T-cell (primary cell): ENCODE measurements at regions not wholly inside any gene's neighbourhood (a gene's known extent, or its start where the extent isn't known, plus 50 kb on each side); places are given as distances from the start of the nearest gene placed in this dataset.

ENCODE experiments used
- ATAC-seq, 4 experiments: fragments of 200-7000 bp in 3 of 4; fragments of 150-1000 bp in 1 of 4; cut with Tn5 transposase; replicated peaks in 1 of 4; 1 replicate in 3 of 4; 2 replicates in 1 of 4; pipeline ENCODE4 v1.10.0; 2021; ENCODE audit warnings: moderate library complexity in 3 of 4, mild to moderate bottlenecking in 2 of 4, moderate number of reproducible peaks in 1 of 4
- CTCF ChIA-PET, 2 donors: fragments of 300-600 bp; sonication (Branson Sonifier 250); formaldehyde crosslinking; loops; one replicate each; lab custom pipeline; 2022; ENCODE audit warnings: antibody characterized with exemption in 2 of 2; lab: Charles Lee
- POLR2A ChIA-PET, 2 donors: fragments of 300-600 bp; sonication (Branson Sonifier 250); formaldehyde crosslinking; loops; one replicate each; lab custom pipeline; 2022; ENCODE audit warnings: antibody characterized with exemption in 2 of 2; lab: Charles Lee
- DNase-seq, 35 experiments: peaks; one replicate each; pipeline versions ENCODE4 v3.0.0 to v3.0.0-alpha.2; 2013 to 2023
- H3K27ac ChIP-seq: one replicate; pipeline ENCODE4 v1.5.1; 2013; ENCODE audit warnings: low read length
- H3K27me3 ChIP-seq, 2 experiments: replicated peaks in 1 of 2; 1 replicate in 1 of 2; 2 replicates in 1 of 2; pipeline versions ENCODE4 v1.6.1 to v1.7.0; 2013; ENCODE audit warnings: low read length in 1 of 2, mixed read lengths in 1 of 2; ENCODE audit not compliant: control insufficient read depth in 2 of 2, insufficient read depth in 2 of 2; ENCODE audit errors: extremely low read depth in 1 of 2
- H3K36me3 ChIP-seq, 2 donors: 1 replicate in 1 of 2; 2 replicates in 1 of 2; pipeline versions ENCODE4 v1.6.1 to v1.7.0; 2013; ENCODE audit warnings: low read length in 1 of 2; ENCODE audit not compliant: control insufficient read depth in 2 of 2, insufficient read depth in 1 of 2; ENCODE audit errors: extremely low read depth in 1 of 2
- H3K4me1 ChIP-seq, 2 experiments: 1 replicate in 1 of 2; 2 replicates in 1 of 2; pipeline versions ENCODE4 v1.6.1 to v1.7.0; 2013; ENCODE audit warnings: low read length in 2 of 2, mixed read lengths in 1 of 2; ENCODE audit not compliant: insufficient read depth in 2 of 2, control insufficient read depth in 1 of 2; ENCODE audit errors: extremely low read depth in 1 of 2
- H3K4me3 ChIP-seq, 2 donors: 1 replicate in 1 of 2; 2 replicates in 1 of 2; pipeline versions ENCODE4 v1.5.1 to v1.7.0; 2013; ENCODE audit warnings: mild to moderate bottlenecking in 2 of 2, low read length in 1 of 2, moderate library complexity in 1 of 2; ENCODE audit not compliant: control insufficient read depth in 1 of 2; ENCODE audit errors: extremely low read depth in 1 of 2
- H3K9me3 ChIP-seq: 2 replicates; pipeline ENCODE4 v1.7.0; 2013
- H3K27ac Mint-ChIP-seq, 2 donors: one replicate each; pipeline ENCODE4 v1.8.0; 2020 to 2021; ENCODE audit warnings: mild to moderate bottlenecking in 2 of 2, mixed read lengths in 2 of 2
- H3K27me3 Mint-ChIP-seq, 2 donors: one replicate each; pipeline ENCODE4 v1.8.0; 2021 to 2022; ENCODE audit warnings: mixed read lengths in 2 of 2
- H3K36me3 Mint-ChIP-seq: one replicate; pipeline ENCODE4 v1.8.0; 2021; ENCODE audit warnings: mixed read lengths
- H3K4me1 Mint-ChIP-seq, 3 donors: one replicate each; pipeline ENCODE4 v1.8.0; 2020 to 2022; ENCODE audit warnings: mixed read lengths in 3 of 3, mild to moderate bottlenecking in 1 of 3
- H3K4me3 Mint-ChIP-seq, 3 donors: one replicate each; pipeline ENCODE4 v1.8.0; 2020 to 2022; ENCODE audit warnings: mild to moderate bottlenecking in 3 of 3, mixed read lengths in 3 of 3, moderate library complexity in 3 of 3
- H3K9me3 Mint-ChIP-seq, 3 donors: one replicate each; pipeline ENCODE4 v1.8.0; 2020 to 2022; ENCODE audit warnings: mixed read lengths in 3 of 3
- WGBS: methylation state at CpG from one replicate; pipeline ENCODE4 v1.1.5; 2013; ENCODE audit warnings: missing lambda C conversion rate; ENCODE audit not compliant: insufficient coverage; 5-methylcytosine and 5-hydroxymethylcytosine counted together

- Mint-ChIP-seq H3K27me3 (no peaks in the 10 kb centered on the region), H3K36me3 (no peaks in the 10 kb centered on the region), H3K9me3 (no peaks in the 10 kb centered on the region), H3K27ac (peak overlapping the region; percentile 97 to 98), H3K4me3 (no peak overlapping the region), H3K4me1 (peaks cover 39 to 52% (median 41%) of the 10 kb centered on the region in 3 donors)
- DNase-seq (no peak), ATAC-seq (no peak)
- POLR2A ChIA-PET, result interaction anchor here in 1 of 2 donors (0.5 kb wide), 1 partner anchor 105 kb away, joined by 3 read pairs; no protein-coding TSS in a partner anchor
- no peaks in the 10 kb centered on the region for H3K36me3 ChIP-seq
- peak overlapping the region; percentile 64 for H3K27ac ChIP-seq
- WGBS, result 100% methylated on average over 1 of the region's 4 CpGs
- H3K27me3 ChIP-seq, result no peaks in the 10 kb centered on the region
- no peaks in the 10 kb centered on the region for H3K9me3 ChIP-seq
- peaks cover 25 to 26% of the 10 kb centered on the region in 2 experiments for H3K4me1 ChIP-seq
- no peak overlapping the region for H3K4me3 ChIP-seq
- CTCF ChIA-PET, result interaction anchor here in 1 of 2 donors (0.5 kb wide), 1 partner anchor 192 kb away, joined by 3 read pairs; no protein-coding TSS in a partner anchor
These were observed 173.1 kb upstream of the KLF3 start for GRCh38 chr4:38490753-38491446.

- Histone ChIP-seq H3K27ac (no peak overlapping the region), H3K4me1 (peaks cover 25 to 26% of the 10 kb centered on the region in 2 experiments), H3K36me3 (no peaks in the 10 kb centered on the region), H3K27me3 (no peaks in the 10 kb centered on the region), H3K9me3 (no peaks in the 10 kb centered on the region), H3K4me3 (no peak overlapping the region)
- Mint-ChIP-seq H3K27ac (peak overlapping the region; percentile 60 to 77), H3K4me1 (peaks cover 39 to 54% (median 41%) of the 10 kb centered on the region in 3 donors), H3K27me3 (no peaks in the 10 kb centered on the region), H3K4me3 (no peak overlapping the region), H3K9me3 (no peaks in the 10 kb centered on the region), H3K36me3 (no peaks in the 10 kb centered on the region)
- 30% methylated on average over 2 of the region's 3 CpGs for WGBS
- no peak for DNase-seq
- ChIA-PET CTCF (no interaction called here), POLR2A (no interaction called here)
- no peak for ATAC-seq
These were observed 172.0 kb upstream of the KLF3 start for GRCh38 chr4:38491854-38492478.

GRCh38 chr4:38493066-38493465 is 170.9 kb upstream of the KLF3 start:
- H3K36me3 ChIP-seq, result no peaks in the 10 kb centered on the region
- Mint-ChIP-seq H3K27ac (no peak overlapping the region), H3K27me3 (no peaks in the 10 kb centered on the region), H3K4me3 (no peak overlapping the region), H3K36me3 (no peaks in the 10 kb centered on the region), H3K4me1 (peaks cover 39 to 55% (median 40%) of the 10 kb centered on the region in 3 donors), H3K9me3 (no peaks in the 10 kb centered on the region)
- no peak overlapping the region for H3K4me3 ChIP-seq
- no peak overlapping the region for H3K27ac ChIP-seq
- H3K9me3 ChIP-seq, result no peaks in the 10 kb centered on the region
- ATAC-seq (no peak), DNase-seq (no peak)
- CTCF ChIA-PET, result no interaction called here
- H3K4me1 ChIP-seq, result peaks cover 25 to 26% of the 10 kb centered on the region in 2 experiments
- POLR2A ChIA-PET, result interaction anchor here in 1 of 2 donors (0.7 kb wide), 1 partner anchor 15 kb away, joined by 4 read pairs; no protein-coding TSS in a partner anchor
- H3K27me3 ChIP-seq, result no peaks in the 10 kb centered on the region

GRCh38 chr4:38495446-38495845 is 168.6 kb upstream of the KLF3 start:
- Histone ChIP-seq H3K27ac (no peak overlapping the region), H3K4me1 (peaks cover 9 to 10% of the 10 kb centered on the region in 2 experiments), H3K27me3 (no peaks in the 10 kb centered on the region), H3K36me3 (no peaks in the 10 kb centered on the region), H3K9me3 (no peaks in the 10 kb centered on the region), H3K4me3 (no peak overlapping the region)
- H3K9me3 Mint-ChIP-seq, result no peaks in the 10 kb centered on the region
- no peak for ATAC-seq
- no CpG with 5 or more reads among the region's 3 CpGs for WGBS
- no peaks in the 10 kb centered on the region for H3K27me3 Mint-ChIP-seq
- no peaks in the 10 kb centered on the region for H3K36me3 Mint-ChIP-seq
- POLR2A ChIA-PET, result no interaction called here
- no peak for DNase-seq
- H3K4me1 Mint-ChIP-seq, result peaks cover 19 to 31% (median 21%) of the 10 kb centered on the region in 3 donors
- no peak overlapping the region for H3K27ac Mint-ChIP-seq
- no peak overlapping the region for H3K4me3 Mint-ChIP-seq
- CTCF ChIA-PET, result no interaction called here

GRCh38 chr4:38497121-38497520 is 166.9 kb upstream of the KLF3 start:
- Histone ChIP-seq H3K9me3 (no peaks in the 10 kb centered on the region), H3K27ac (no peak overlapping the region), H3K27me3 (no peaks in the 10 kb centered on the region), H3K4me1 (peaks cover 1 to 3% of the 10 kb centered on the region in 2 experiments), H3K36me3 (no peaks in the 10 kb centered on the region), H3K4me3 (no peak overlapping the region)
- DNase-seq, result no peak
- Mint-ChIP-seq H3K4me1 (peaks cover 5 to 21% (median 6%) of the 10 kb centered on the region in 3 donors), H3K27me3 (no peaks in the 10 kb centered on the region), H3K27ac (no peak overlapping the region), H3K36me3 (no peaks in the 10 kb centered on the region), H3K9me3 (no peaks in the 10 kb centered on the region), H3K4me3 (no peak overlapping the region)
- ATAC-seq, result no peak
- CTCF ChIA-PET, result interaction anchor here in 1 of 2 donors (0.5 to 1.0 kb wide), 2 partner anchors 31 to 85 kb away, joined by 3 read pairs; no protein-coding TSS in a partner anchor
- WGBS, result no CpG with 5 or more reads among the region's 3 CpGs
- POLR2A ChIA-PET, result interaction anchor here in 1 of 2 donors (0.6 kb wide), 1 partner anchor 71 kb away, joined by 3 read pairs; no protein-coding TSS in a partner anchor

- DNase-seq (no peak), ATAC-seq (no peak)
- ChIA-PET CTCF (no interaction called here), POLR2A (no interaction called here)
- Mint-ChIP-seq H3K36me3 (no peaks in the 10 kb centered on the region), H3K27me3 (no peaks in the 10 kb centered on the region), H3K9me3 (no peaks in the 10 kb centered on the region), H3K27ac (no peak overlapping the region), H3K4me3 (no peak overlapping the region), H3K4me1 (peaks cover 9 to 18% (median 10%) of the 10 kb centered on the region in 3 donors)
- H3K9me3 ChIP-seq, result no peaks in the 10 kb centered on the region
- no peak overlapping the region for H3K27ac ChIP-seq
- no CpG with 5 or more reads among the region's 1 CpG for WGBS
- no peaks in the 10 kb centered on the region for H3K27me3 ChIP-seq
- H3K36me3 ChIP-seq, result no peaks in the 10 kb centered on the region
- peaks cover 0 to 2% of the 10 kb centered on the region in 2 experiments for H3K4me1 ChIP-seq
- no peak overlapping the region for H3K4me3 ChIP-seq
These were observed 164.9 kb upstream of the KLF3 start for GRCh38 chr4:38499101-38499500.
